Medulla oblongata (tissue), 1 donor: ENCODE measurements at regions not wholly inside any gene's neighbourhood (a gene's known extent, or its start where the extent isn't known, plus 50 kb on each side); places are given as distances from the start of the nearest gene placed in this dataset.

Experiments
- DNase-seq: peaks from one replicate; pipeline ENCODE4 v3.0.0-alpha.2; 2015; ENCODE audit errors: extremely low spot score

GRCh38 chr5:6832994-6833393 lies 119.8 kb downstream of the TENT4A start:
- DNase-seq, result no peak

- no peak for DNase-seq
Observed at GRCh38 chr5:6833406-6833805, 120.2 kb downstream of the TENT4A start.

- no peak for DNase-seq
Observed at GRCh38 chr5:6837095-6837494, 123.9 kb downstream of the TENT4A start.

GRCh38 chr5:6837519-6838110 lies 124.4 kb downstream of the TENT4A start:
- DNase-seq, result no peak

- no peak for DNase-seq
Observed at GRCh38 chr5:6838736-6839135, 125.5 kb downstream of the TENT4A start.

- DNase-seq, result no peak
Observed at GRCh38 chr5:6840136-6840793, 127.0 kb downstream of the TENT4A start.

- DNase-seq, result no peak
Observed at GRCh38 chr5:6843335-6843734, 130.1 kb downstream of the TENT4A start.

- no peak for DNase-seq
Observed at GRCh38 chr5:6843821-6844220, 130.6 kb downstream of the TENT4A start.

- no peak for DNase-seq
Observed at GRCh38 chr5:6845856-6846255, 132.6 kb downstream of the TENT4A start.

- no peak for DNase-seq
Observed at GRCh38 chr5:6847870-6848269, 134.6 kb downstream of the TENT4A start.

- no peak for DNase-seq
Observed at GRCh38 chr5:6849316-6850105, 136.3 kb downstream of the TENT4A start.

- no peak for DNase-seq
Observed at GRCh38 chr5:6850106-6850432, 136.8 kb downstream of the TENT4A start.

GRCh38 chr5:6856653-6857052 lies 143.4 kb downstream of the TENT4A start:
- DNase-seq, result no peak

GRCh38 chr5:6858419-6858818 lies 145.2 kb downstream of the TENT4A start:
- no peak for DNase-seq

- no peak for DNase-seq
Observed at GRCh38 chr5:6859023-6859422, 145.8 kb downstream of the TENT4A start.

GRCh38 chr5:6859951-6860638 lies 146.9 kb downstream of the TENT4A start:
- DNase-seq, result no peak

GRCh38 chr5:6861036-6861435 lies 147.8 kb downstream of the TENT4A start:
- no peak for DNase-seq

GRCh38 chr5:6861667-6862066 lies 148.4 kb downstream of the TENT4A start:
- no peak for DNase-seq

GRCh38 chr5:6862306-6862705 lies 149.1 kb downstream of the TENT4A start:
- DNase-seq, result no peak

GRCh38 chr5:6867712-6868111 lies 154.5 kb downstream of the TENT4A start:
- no peak for DNase-seq

- DNase-seq, result peak; percentile 48
Observed at GRCh38 chr5:6868171-6868570, 154.9 kb downstream of the TENT4A start.

- no peak for DNase-seq
Observed at GRCh38 chr5:6868575-6869215, 155.5 kb downstream of the TENT4A start.
